ENCODE measurements at regions not wholly inside any gene's neighbourhood (a gene's known extent, or its start where the extent isn't known, plus 50 kb on each side); places are given as distances from the start of the nearest gene placed in this dataset.

GRCh38 chr2:120567128-120567527 lies 168.5 kb upstream of the GLI2 start:
- DNase-seq (ENCODE audit: low read depth in 2 of 2): no peak

DNA sequence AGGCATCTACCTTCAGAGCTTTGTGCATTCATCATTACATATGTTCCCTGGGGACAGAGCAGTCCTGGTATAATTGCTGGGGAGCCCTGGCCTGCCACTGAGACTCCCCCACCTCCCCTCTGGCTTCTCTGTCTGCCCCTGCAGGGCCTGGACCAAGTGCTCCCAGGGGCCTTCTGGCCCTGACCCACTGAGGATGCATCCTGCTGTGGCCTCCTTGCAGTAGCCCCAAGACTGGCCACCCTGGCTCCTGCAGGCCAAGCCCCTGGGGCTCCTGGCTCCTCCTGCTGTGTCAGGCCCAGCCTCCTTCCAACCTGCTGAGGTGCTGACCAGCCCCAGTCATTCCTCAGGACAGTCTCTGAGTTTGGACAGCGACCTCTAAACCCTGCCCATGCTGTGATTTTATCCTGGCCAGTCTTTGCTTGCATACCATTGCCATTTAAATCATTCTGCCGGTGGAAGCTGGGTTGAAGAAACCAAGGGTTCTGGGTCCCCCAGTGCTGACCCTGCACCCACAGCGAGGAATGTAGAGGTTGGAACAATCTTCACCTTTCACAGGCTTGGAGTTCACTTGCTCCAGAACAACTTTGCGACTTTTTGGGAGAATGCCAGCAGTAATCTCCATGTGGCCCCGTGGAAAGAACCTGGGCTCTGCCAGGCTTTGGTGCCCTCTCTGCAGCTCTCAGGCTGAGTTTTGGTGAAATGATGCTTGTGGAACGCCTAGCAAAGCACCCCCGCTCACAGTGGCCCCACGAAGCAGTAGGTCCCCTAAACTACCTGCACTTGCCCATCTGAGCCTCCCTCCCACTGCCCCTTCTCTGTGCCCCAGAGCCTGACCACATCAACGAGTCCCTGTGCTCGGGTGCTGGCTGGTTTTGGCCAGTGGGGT lies 167.3 kb upstream of the GLI2 start:
- no peak for DNase-seq (ENCODE audit: low read depth in 2 of 2)

GRCh38 chr2:120568975-120569268 lies 166.7 kb upstream of the GLI2 start:
- no peak for DNase-seq (ENCODE audit: low read depth in 2 of 2)

GRCh38 chr2:120570001-120570400 lies 165.7 kb upstream of the GLI2 start:
- no peak for DNase-seq (ENCODE audit: low read depth in 2 of 2)

- no peak for DNase-seq (ENCODE audit: low read depth in 2 of 2)
Measured at GRCh38 chr2:120570546-120570945, 165.1 kb upstream of the GLI2 start.

DNA sequence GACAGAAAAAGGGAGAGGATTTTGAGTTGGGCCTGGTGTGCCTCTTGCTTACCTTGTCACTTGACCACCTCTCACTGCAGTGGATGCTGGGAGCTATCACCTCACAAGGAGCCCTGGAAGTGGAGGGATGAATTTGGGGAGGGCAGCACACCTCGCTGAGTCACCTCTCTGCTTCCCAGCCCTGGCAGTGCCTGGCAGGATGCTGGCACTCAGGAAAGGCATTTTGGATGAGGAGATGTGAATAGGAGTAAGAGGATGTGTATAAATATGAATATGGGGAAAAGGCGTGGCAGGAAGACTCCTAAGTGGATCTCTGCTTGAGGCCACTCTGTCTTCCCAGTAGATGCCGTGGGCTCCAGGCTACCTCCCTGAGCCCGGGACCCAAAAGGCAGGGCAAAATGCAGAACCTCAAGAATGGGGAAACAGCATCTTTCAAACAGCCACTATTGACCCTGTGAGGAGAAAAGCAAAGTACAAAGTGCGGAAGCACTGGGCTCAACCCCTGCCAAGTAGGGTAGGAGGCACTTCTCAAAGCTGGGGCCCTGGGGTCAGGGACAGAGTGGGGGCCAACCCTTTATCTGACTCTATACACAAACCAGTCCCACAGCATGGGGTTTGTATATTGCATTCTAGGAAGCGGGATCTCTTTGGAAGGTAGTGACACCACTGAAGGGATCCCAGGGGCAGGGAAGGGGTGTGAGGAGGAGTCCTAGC lies 164.5 kb upstream of the GLI2 start:
- no peak for DNase-seq (ENCODE audit: low read depth in 2 of 2)

DNA sequence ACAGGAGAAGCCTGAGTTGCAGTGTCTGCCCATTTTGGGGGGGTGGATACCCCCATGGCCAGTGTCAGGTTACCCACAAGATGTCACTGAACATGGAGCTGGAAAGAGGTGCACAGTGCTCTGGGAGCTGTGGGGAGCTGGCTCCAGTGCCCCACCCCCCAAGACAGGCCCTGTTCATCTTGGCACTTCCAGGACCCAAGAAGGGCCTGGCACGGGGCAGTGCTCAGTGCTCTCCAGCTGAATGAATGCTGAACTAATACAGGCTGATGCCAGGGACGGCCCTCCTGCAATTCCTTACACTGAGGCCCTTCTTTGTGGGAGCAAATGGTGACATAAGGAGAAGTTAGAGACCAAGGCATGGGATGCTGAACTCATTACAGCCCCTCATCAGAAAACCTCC lies 163.4 kb upstream of the GLI2 start:
- DNase-seq (ENCODE audit: low read depth in 2 of 2): no peak

DNA sequence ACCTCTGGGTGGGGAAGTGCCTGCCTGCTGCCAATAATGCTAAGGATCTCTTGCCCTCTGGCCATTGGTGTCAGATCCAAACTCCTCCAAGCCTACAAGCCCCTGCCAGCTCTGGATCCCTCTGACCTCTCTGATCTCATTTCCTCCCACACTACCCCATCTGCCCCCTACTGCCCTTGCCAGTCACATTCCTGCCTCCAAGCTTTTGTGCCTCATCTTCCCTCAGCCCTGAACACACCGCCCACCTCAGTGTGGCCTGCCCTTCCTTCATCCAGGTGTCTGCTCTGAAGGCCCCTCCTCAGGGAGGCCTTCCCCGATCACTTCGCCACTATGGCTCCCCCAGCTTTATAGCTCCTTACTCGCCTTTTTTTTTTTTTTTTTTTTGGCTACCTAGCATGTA lies 161.0 kb upstream of the GLI2 start:
- DNase-seq (ENCODE audit: low read depth in 2 of 2): no peak

GRCh38 chr2:120575966-120576365 lies 159.7 kb upstream of the GLI2 start:
- no peak for DNase-seq (ENCODE audit: low read depth in 2 of 2)

- DNase-seq (ENCODE audit: low read depth in 2 of 2): no peak
Measured at GRCh38 chr2:120576509-120577474, 158.9 kb upstream of the GLI2 start.

DNA sequence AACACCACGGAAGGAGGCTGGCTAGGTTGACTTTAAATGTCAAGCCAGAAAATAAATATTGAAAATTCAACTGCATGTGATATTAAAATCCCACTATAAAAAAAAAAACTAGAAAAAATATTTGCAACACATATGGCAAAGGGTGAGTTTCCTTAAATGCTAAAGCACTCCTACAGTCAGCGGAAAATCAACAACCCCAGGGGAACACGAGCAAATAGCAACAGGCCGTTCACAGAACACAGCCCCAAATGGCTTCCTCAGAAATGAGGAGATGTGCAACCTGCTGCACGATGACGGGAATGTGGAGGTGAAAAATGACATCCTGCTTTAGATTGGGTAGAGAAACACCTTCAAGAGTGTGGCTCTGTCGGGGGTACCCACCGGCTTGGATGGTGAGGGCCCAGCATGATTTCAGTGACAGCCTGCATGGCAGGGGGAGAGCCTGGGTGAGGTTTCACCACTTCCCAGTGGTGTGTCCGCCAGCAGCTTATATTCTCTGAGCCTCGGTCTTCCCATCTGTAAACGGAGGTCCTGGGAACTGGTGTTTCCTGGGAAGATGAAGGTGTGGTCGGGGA lies 157.9 kb upstream of the GLI2 start:
- no peak for DNase-seq (ENCODE audit: low read depth in 2 of 2)

GRCh38 chr2:120578576-120579352 lies 156.9 kb upstream of the GLI2 start:
- no peak for DNase-seq (ENCODE audit: low read depth in 2 of 2)

DNA sequence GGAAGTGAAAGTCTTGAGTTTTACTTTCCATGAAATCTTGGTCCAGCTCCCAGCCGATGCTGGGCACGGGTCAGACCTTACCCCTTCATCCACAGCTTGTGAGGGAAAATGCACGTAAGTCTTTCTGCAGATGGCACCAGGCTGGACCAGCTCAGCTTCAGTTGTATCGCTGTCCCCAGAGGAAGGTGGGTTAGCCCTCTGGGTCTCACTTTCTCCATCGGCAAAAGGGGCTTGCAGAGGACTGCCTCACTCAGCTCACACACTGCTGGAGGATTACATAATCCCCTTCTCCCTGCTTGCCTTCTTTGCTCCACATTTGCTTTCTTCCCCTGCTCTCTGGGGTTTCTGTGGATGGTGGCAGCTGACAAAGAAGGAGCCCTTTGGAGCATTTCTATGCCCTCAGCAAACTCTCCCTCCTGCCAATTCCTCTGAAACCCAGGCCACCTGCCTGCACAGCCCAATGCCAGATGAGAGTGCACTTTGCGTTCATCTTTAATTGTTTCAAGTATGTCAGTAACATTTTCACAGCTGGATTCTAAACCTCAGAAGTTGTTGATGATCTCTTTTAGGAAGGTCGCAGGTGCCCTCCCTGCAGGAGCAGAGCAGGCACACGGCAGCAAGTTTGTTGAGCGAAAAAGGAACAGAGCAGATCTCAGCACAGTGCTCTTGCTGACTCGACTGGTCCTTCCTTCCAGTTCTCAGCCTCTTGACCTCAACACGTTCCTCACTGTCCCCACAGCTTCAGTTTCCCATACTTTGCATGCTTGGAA lies 155.6 kb upstream of the GLI2 start:
- DNase-seq (ENCODE audit: low read depth in 2 of 2): no peak

DNA sequence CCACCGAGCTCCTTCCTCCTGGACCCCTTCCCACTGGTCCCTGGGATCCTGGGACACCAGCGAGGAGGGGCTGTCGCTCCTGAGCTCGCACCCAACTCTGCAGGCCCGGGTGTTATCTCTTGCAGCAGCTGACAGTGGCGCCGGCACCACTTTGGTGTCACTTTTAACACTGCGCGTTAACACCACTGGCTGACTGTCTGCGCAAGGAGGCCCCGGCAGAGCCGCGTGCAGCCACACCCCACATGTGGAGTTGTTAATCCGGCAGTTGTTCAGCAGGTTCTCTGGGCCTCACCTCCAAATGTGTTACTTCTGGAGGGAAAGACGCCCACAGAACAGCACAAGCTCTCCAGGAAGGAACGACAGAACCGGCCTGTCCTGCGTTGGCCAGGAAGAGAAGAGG lies 155.0 kb upstream of the GLI2 start:
- DNase-seq (ENCODE audit: low read depth in 2 of 2): no peak

DNA sequence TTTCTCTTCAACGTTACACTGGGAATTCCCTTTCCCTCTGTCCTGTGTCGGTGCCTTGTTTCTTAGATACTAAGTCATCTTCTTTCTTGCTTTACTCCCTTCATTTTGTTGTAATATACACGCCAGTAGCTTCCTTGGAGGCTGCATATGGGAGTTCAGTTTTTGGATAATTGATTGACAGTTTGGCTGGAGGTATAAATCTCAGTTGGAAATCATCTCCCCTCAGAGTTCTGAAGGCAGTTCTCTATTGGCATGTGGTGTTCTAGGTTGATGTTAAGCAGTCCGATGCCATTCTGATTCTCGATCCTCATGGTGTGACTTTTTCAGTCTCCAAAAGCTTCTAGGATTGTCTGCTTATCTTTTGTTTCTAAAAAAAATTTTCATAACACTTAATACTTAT lies 152.5 kb upstream of the GLI2 start:
- no peak for DNase-seq (ENCODE audit: low read depth in 2 of 2)

DNA sequence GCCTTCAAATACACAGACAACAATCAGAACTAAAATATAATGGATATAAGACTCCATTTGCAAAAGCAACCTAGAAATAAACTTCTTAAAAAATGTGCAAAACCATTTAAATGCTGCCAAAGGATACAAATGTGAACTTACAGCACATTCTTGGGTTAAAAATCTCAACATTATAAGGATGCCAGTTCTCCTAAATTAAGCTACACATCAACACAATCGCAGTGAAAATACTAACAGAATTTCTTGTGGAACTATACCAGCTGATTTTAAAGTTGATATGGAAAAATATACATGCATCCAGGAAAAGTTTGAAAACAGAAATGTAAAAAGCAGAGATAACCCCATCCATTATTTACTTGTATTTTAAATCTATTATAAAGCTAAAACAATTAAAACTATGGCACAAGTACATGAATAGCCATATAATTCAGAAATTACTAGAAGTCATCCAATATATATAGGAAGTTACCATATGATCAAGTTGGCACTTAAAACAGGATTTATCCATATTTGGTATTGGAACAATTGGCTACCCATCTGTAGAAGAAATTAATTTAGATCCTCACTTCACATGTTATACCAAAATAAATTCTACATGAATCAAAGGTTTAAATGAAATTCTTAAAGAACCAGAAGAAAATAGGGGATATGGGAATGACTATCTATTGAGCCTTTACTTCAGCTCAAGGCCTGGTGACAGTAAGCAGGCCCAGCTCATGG lies 151.7 kb upstream of the GLI2 start:
- DNase-seq (ENCODE audit: low read depth in 2 of 2): no peak

- DNase-seq (ENCODE audit: low read depth in 2 of 2): no peak
Measured at GRCh38 chr2:120586507-120587278, 149.0 kb upstream of the GLI2 start.

- DNase-seq (ENCODE audit: low read depth in 2 of 2): no peak
Measured at GRCh38 chr2:120587279-120587996, 148.2 kb upstream of the GLI2 start.

Data from stimulated activated CD8-positive, alpha-beta memory T cell treated with anti-CD3 and anti-CD28 coated beads, Interleukin-7, amount 100 ng/mL, for 1 hour (primary cell).